ENCODE measurements at regions not wholly inside any gene's neighbourhood (a gene's known extent, or its start where the extent isn't known, plus 50 kb on each side); places are given as distances from the start of the nearest gene placed in this dataset.

DNA sequence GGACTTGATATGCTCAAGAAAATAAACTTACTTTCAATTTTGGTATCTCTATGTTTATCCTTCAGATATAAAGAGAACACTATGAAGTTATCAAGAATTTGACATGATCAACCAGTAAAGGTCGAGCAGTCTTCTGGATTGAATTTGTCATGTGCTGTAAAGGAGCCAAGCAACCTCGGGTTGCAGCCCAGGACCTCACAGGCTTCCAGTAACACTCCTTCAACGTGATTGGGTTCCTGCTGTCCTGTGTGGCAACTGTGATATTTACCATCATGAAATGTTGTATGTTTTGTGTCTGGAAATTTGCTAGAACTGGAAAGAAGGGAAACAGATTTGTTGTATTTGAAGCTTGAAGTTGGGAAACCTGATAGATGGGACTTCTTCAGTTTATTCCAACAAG lies 52.0 kb upstream of the UGT2B7 start:
- in situ Hi-C loops (cut with MboI) = no loop called here
- no peak for FAIRE-seq
- no peak overlapping the region for H2AFZ ChIP-seq (ENCODE audit: low read depth, low read length)

More for the DNA sequence above, 52.0 kb upstream of the UGT2B7 start:
- H3K9me3 ChIP-seq (replicated peaks; ENCODE audit: control insufficient read depth, insufficient read depth, low read depth, low read length) = no peaks in the 10 kb centered on the region
- H3K79me2 ChIP-seq (ENCODE audit: control insufficient read depth, insufficient read depth, low read length) = no peaks in the 10 kb centered on the region
- 0% methylated on average over 3 of the region's 3 CpGs for WGBS (ENCODE audit: insufficient coverage, low coverage, missing lambda C conversion rate)
- ATAC-seq (no peak), DNase-seq (ENCODE audit: extremely low read depth in 1 of 4, low spot score in 3 of 4) (no peak)
- no peaks in the 10 kb centered on the region for H3K36me3 ChIP-seq (ENCODE audit: control insufficient read depth, insufficient read depth, low read length)
- intact Hi-C loops (cut with micrococcal nuclease) = no loop called here
- no peaks in the 10 kb centered on the region for H3K9me1 ChIP-seq (ENCODE audit: control insufficient read depth, insufficient read depth, low read length)
- no peak overlapping the region for H3K27ac ChIP-seq (ENCODE audit: extremely low read depth, low read depth, low read length)
- ChIA-PET CTCF (ENCODE audit: low intra/inter-chr PET ratio) (no interaction called here), POLR2A (interaction anchor here (0.7 kb wide), 1 partner anchor 1816 kb away, joined by 3 read pairs; no protein-coding TSS in a partner anchor)
- H3K4me1 ChIP-seq (replicated peaks in 1 of 2; ENCODE audit: control insufficient read depth in 2 of 2, insufficient read depth in 2 of 2, low read length in 2 of 2) = no peaks in the 10 kb centered on the region
- H3K4me3 ChIP-seq = no peak overlapping the region
- H3K4me2 ChIP-seq (ENCODE audit: insufficient read depth, low read length) = no peak overlapping the region
- no peaks in the 10 kb centered on the region for H4K20me1 ChIP-seq (replicated peaks; ENCODE audit: control insufficient read depth, insufficient read depth, low read length)
- TF ChIP-seq ZNF507 (tag; conservative IDR thresholded peaks at IDR 0.05) (no peak), HDAC1 (IDR thresholded peaks at IDR 0.05) (no peak), ZNF217 (CRISPR knock-in tag; IDR thresholded peaks at IDR 0.05) (no peak), FOXM1 (IDR thresholded peaks at IDR 0.05; ENCODE audit: low read depth) (no peak), FOXM1 (CRISPR knock-in tag; IDR thresholded peaks at IDR 0.05; ENCODE audit: low read depth) (no peak), RHOXF2B (CRISPR knock-in tag; conservative IDR thresholded peaks at IDR 0.05) (no peak), ZNF551 (CRISPR knock-in tag; IDR thresholded peaks at IDR 0.05) (no peak), SMC3 (conservative IDR thresholded peaks at IDR 0.05; ENCODE audit: insufficient read depth, low read depth, low read length) (no peak), SREBF1 (IDR thresholded peaks at IDR 0.05; ENCODE audit: borderline replicate concordance, low read depth, low read length) (no peak), PHB (CRISPR knock-in tag; IDR thresholded peaks at IDR 0.05) (no peak), MTA3 (IDR thresholded peaks at IDR 0.05; ENCODE audit: borderline replicate concordance) (no peak)
- TF ChIP-seq, protein P1, sequence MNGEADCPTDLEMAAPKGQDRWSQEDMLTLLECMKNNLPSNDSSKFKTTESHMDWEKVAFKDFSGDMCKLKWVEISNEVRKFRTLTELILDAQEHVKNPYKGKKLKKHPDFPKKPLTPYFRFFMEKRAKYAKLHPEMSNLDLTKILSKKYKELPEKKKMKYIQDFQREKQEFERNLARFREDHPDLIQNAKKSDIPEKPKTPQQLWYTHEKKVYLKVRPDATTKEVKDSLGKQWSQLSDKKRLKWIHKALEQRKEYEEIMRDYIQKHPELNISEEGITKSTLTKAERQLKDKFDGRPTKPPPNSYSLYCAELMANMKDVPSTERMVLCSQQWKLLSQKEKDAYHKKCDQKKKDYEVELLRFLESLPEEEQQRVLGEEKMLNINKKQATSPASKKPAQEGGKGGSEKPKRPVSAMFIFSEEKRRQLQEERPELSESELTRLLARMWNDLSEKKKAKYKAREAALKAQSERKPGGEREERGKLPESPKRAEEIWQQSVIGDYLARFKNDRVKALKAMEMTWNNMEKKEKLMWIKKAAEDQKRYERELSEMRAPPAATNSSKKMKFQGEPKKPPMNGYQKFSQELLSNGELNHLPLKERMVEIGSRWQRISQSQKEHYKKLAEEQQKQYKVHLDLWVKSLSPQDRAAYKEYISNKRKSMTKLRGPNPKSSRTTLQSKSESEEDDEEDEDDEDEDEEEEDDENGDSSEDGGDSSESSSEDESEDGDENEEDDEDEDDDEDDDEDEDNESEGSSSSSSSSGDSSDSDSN (IDR thresholded peaks at IDR 0.05; ENCODE audit: borderline replicate concordance in 1 of 2, low read depth in 2 of 2, low read length in 2 of 2) = no peak
- no peaks in the 10 kb centered on the region for H3K27me3 ChIP-seq (ENCODE audit: control insufficient read depth in 2 of 2, insufficient read depth in 2 of 2, low read length in 2 of 2)
- BruUV-seq (replicated peaks) = no TSS peak
- H3K9ac ChIP-seq (ENCODE audit: insufficient read depth in 1 of 2, low read depth in 2 of 2, low read length in 2 of 2) = no peak overlapping the region

Measured in K562 (cell line).